Calu3 (cell line): ENCODE measurements at regions not wholly inside any gene's neighbourhood (a gene's known extent, or its start where the extent isn't known, plus 50 kb on each side); places are given as distances from the start of the nearest gene placed in this dataset.

ENCODE experiments used
- BruUV-seq: library from RNA; stranded (reverse); fragments of 400-500 nt; replicated peaks from 2 replicates; lab custom pipeline; 2021; lab: Mats Ljungman, UMichigan
- CTCF ChIA-PET: fragments of 300-600 bp; sonication (Branson Sonifier 250); formaldehyde crosslinking; loops from one replicate; lab custom pipeline; 2022; ENCODE audit warnings: antibody characterized with exemption; lab: Charles Lee
- DNase-seq: peaks from one replicate; pipeline ENCODE4 v3.0.0; 2022
- H3K27ac Mint-ChIP-seq: one replicate; pipeline ENCODE4 v1.8.0; 2022; ENCODE audit warnings: mixed read lengths; ENCODE audit not compliant: unreplicated experiment
- H3K27me3 Mint-ChIP-seq: one replicate; pipeline ENCODE4 v1.8.0; 2022; ENCODE audit warnings: mixed read lengths; ENCODE audit not compliant: unreplicated experiment
- H3K36me3 Mint-ChIP-seq: one replicate; pipeline ENCODE4 v1.8.0; 2022; ENCODE audit warnings: mild to moderate bottlenecking, moderate library complexity, mixed read lengths; ENCODE audit not compliant: insufficient read depth, unreplicated experiment
- H3K4me1 Mint-ChIP-seq: one replicate; pipeline ENCODE4 v1.8.0; 2022; ENCODE audit warnings: mild to moderate bottlenecking, low read depth, mixed read lengths; ENCODE audit not compliant: unreplicated experiment
- H3K4me3 Mint-ChIP-seq: one replicate; pipeline ENCODE4 v1.8.0; 2022; ENCODE audit warnings: mild to moderate bottlenecking, low read depth, moderate library complexity, mixed read lengths; ENCODE audit not compliant: unreplicated experiment
- H3K9me3 Mint-ChIP-seq: one replicate; pipeline ENCODE4 v1.8.0; 2022; ENCODE audit warnings: low read depth, mixed read lengths; ENCODE audit not compliant: unreplicated experiment
- CTCF ChIP-seq: fragments of 200-600 bp; IDR thresholded peaks from one replicate; pipeline ENCODE4 v1.8.0; 2022; ENCODE audit warnings: antibody characterized with exemption; ENCODE audit not compliant: unreplicated experiment
- intact Hi-C: fragments of 100-400 bp; cut with micrococcal nuclease; formaldehyde crosslinking; loops from one replicate; pipeline ENCODE4 v1.10.0; 2022; ENCODE audit not compliant: unreplicated experiment

DNA sequence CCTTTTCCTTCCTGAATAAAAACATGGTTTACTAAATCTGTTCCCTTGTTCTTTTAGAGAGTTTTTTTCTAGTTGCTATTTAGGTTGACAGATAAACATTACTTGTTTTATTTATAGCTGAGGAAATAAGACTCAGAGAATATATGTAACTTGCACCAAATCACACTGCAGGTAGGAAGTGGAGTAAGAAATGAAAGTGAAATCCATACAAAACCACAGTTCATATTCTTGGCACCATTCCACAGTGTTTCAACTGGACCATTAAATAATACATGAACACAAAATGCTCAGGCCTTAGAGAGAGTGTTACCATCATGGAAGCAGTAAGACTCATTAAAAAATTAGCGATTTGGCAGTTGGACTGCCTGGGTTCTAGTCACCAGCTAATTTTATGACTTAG lies 326.9 kb upstream of the SLIT2 start:
- no peak overlapping the region for H3K27ac Mint-ChIP-seq
- no TSS peak for BruUV-seq
- no peaks in the 10 kb centered on the region for H3K4me1 Mint-ChIP-seq
- no peak overlapping the region for H3K4me3 Mint-ChIP-seq
- DNase-seq = no peak
- intact Hi-C loops = no loop called here
- CTCF ChIA-PET = no interaction called here
- no peaks in the 10 kb centered on the region for H3K27me3 Mint-ChIP-seq
- no peak for TF ChIP-seq CTCF
- no peaks in the 10 kb centered on the region for H3K9me3 Mint-ChIP-seq
- H3K36me3 Mint-ChIP-seq = no peaks in the 10 kb centered on the region

- no peaks in the 10 kb centered on the region for H3K9me3 Mint-ChIP-seq
- TF ChIP-seq CTCF = no peak
- H3K27ac Mint-ChIP-seq = no peak overlapping the region
- BruUV-seq = no TSS peak
- no peak overlapping the region for H3K4me3 Mint-ChIP-seq
- H3K36me3 Mint-ChIP-seq = no peaks in the 10 kb centered on the region
- H3K4me1 Mint-ChIP-seq = no peaks in the 10 kb centered on the region
- intact Hi-C loops = no loop called here
- CTCF ChIA-PET = no interaction called here
- H3K27me3 Mint-ChIP-seq = no peaks in the 10 kb centered on the region
- no peak for DNase-seq
These were observed 336.4 kb upstream of the SLIT2 start for GRCh38 chr4:19915276-19915675.

- CTCF ChIA-PET = no interaction called here
- Mint-ChIP-seq H3K36me3 (no peaks in the 10 kb centered on the region), H3K4me3 (no peak overlapping the region), H3K27ac (no peak overlapping the region), H3K9me3 (no peaks in the 10 kb centered on the region), H3K27me3 (no peaks in the 10 kb centered on the region), H3K4me1 (no peaks in the 10 kb centered on the region)
- intact Hi-C loops = no loop called here
- no peak for TF ChIP-seq CTCF
- BruUV-seq = no TSS peak
- peak; percentile 2 for DNase-seq
These were observed 338.1 kb upstream of the SLIT2 start for GRCh38 chr4:19913650-19914049.

- intact Hi-C loops = no loop called here
- H3K27me3 Mint-ChIP-seq = no peaks in the 10 kb centered on the region
- CTCF ChIA-PET = no interaction called here
- H3K36me3 Mint-ChIP-seq = no peaks in the 10 kb centered on the region
- no peaks in the 10 kb centered on the region for H3K4me1 Mint-ChIP-seq
- no TSS peak for BruUV-seq
- no peak for DNase-seq
- H3K27ac Mint-ChIP-seq = no peak overlapping the region
- no peak overlapping the region for H3K4me3 Mint-ChIP-seq
- TF ChIP-seq CTCF = no peak
- H3K9me3 Mint-ChIP-seq = no peaks in the 10 kb centered on the region
These were observed 340.7 kb upstream of the SLIT2 start for GRCh38 chr4:19910861-19911525.
